GM18870 (cell line): ENCODE measurements at regions not wholly inside any gene's neighbourhood (a gene's known extent, or its start where the extent isn't known, plus 50 kb on each side); places are given as distances from the start of the nearest gene placed in this dataset.
"Not testable (repeated sequence)": the region's sequence is repeated elsewhere in the genome, so short reads cannot be mapped to it uniquely, and the experiment has no call there.

Experiments used
- ATAC-seq: cut with Tn5 transposase; IDR thresholded peaks from one replicate; pipeline ENCODE4 v1.9.1; 2021; ENCODE audit warnings: moderate library complexity; ENCODE audit not compliant: unreplicated experiment

DNA sequence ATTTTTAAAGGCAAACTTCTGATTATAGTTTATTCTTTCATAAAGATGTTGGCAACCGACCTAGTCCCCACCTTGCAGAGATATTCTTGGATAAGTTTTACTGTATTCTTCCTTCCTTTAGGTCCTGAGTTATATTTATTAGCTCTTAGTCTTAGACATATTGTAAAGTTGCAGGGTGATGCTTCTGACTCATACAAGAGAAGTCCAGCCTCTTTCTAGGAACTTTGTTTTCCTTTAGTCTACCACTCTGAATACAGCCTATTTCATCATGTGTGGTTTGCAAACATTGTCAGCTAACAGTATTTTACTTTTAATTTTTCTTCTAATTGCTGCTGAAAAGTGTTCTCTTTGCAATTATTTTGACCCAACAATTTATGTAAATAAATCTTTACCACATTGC lies 686.7 kb downstream of the COL12A1 start:
- ATAC-seq, result no peak

DNA sequence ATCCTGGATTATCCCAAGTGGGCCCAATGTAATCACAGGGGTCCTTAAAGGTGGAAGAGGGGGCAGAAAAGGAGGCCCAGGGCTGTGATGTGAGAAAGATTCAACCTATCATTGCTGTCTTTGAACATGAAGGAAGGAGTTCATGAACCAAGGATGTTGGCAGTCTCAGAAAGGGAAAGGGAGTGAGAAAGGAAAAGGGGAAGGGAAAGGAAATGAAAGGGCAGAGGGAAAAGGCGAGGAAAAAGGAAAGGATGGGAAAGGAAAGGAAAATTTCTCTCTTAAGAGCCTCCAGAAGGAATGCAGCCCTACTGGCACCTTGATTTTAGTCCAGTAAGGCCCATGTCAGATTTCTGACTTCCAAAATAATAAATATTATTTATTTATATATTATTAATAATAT lies 687.8 kb downstream of the COL12A1 start:
- no peak for ATAC-seq

DNA sequence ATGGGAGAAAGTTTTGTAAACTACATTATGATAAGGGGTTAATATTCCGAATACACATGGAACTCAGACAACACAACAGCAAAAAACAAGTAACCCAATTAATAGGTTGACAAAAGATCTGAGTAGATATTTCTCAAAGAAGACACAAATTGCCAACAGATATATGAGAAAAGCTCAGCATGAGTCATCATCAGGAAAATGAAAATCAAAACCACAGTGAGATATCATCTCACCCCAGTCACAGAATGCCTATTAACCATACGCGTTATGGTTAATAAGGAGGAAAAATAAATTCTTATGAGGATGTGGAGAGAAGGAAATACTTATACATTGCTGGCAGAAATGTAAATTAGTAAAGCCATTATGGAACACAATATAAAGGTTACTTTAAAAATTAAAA lies 695.0 kb downstream of the COL12A1 start:
- no peak for ATAC-seq

DNA sequence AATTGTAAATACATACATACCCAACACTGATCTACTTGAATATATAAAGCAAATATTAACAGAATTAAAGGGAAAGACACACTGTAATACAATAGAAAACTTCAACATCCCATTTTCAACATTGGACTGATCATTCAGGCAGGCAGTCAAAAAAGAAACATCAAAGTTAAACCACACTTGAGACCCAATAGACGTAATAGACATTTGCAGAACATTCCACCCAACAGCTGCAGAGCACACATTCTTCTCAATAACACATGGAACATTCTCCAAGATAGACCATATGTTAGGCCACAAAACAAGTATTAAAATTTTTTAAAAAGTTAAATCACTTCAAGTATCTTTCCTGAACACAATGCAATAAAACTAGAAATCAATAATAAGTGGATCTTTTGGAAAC lies 698.2 kb downstream of the COL12A1 start:
- ATAC-seq, result no peak

DNA sequence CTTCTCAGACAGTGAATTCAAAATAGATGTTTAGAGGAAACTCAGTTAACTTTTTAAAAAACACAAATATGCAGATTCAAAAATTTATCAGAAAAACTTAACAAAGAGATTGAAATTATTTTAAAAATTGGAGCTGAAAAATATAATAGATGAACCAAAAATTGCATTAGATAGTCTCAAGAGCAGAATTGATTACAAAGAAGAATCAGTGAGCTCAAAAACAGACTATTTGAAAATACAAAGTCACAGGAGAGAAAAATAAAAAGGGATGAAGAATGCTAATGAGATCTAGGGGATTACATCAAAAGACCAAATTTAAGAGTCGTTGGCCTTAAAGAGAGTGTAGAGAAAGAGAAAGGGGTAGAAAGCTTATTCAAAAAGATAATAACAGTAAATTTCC lies 700.5 kb downstream of the COL12A1 start:
- no peak for ATAC-seq

DNA sequence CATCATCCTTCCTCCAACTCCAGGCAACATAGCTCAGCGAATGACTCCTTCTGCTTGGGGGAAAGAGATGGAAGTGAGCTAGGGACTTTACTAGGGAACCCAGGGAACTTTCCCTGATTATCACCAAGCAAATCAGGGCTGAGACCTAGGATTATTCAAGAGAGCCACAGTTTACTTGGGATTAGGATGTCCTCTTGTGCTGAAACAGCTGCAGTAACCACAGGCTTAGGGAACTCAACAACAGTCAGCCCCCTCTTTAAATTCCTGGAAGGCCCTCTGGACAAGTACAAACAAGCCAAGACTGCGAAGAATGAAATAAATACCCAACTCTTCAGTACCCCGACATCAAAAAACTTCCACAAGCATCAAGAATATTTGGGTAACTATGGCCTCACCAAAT lies 700.9 kb downstream of the COL12A1 start:
- no peak for ATAC-seq

DNA sequence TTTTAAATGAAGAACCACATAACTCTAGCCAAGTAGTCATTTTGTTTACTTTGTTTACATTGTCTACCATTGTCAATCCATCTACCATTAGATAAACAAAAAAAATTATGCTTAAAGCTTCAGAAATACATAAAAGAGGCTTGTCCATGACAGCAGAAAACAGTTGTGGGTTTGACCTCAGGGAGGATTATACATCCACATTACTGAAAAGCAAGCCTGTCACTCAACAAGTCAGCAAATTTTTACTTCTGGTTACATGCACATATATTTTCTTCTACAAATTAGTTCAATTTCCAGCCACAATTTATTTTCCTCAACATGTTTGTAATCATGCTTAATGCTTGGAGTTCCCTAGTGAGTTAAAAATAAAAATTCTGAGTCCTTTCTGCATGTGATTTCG lies 713.3 kb downstream of the COL12A1 start:
- ATAC-seq, result no peak

DNA sequence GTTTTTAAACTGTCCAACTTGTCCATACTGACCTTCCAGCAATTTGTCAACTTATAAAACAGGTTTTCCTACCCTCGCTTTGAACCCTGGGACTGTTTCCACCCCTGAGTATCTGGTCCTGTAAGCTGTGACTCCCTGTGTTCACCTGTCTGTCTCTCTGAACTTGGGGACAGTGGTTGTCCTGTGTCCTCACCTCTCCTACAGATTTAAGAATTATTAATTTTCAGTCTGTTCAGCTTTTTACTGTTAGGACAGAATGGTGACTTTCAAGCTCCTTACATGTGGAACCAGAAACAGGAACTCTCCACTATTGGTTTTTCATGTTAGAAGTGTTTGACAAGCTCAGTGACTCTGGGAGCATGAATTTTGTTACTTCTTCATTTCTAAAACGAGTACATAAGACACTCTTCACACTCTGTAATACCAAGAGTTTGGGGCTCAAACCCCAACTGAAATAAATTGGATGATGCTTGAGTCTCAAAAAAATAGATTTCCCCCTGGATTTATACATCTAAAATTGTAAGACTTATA lies 713.9 kb downstream of the COL12A1 start:
- ATAC-seq, result no peak

DNA sequence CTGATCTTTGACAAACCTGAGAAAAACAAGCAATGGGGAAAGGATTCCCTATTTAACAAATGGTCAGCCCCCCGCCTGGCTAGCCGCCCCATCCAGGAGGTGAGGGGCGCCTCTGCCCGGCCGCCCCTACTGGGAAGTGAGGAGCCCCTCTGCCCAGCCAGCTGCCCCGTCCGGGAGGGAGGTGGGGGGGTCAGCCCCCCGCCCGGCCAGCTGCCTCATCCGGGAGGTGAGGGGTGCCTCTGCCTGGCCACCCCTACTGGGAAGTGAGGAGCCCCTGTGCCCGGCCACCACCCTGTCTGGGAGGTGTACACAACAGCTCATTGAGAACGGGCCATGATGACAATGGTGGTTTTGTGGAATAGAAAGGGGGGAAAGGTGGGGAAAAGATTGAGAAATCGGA lies 717.1 kb downstream of the COL12A1 start:
- ATAC-seq, result not testable (repeated sequence)

DNA sequence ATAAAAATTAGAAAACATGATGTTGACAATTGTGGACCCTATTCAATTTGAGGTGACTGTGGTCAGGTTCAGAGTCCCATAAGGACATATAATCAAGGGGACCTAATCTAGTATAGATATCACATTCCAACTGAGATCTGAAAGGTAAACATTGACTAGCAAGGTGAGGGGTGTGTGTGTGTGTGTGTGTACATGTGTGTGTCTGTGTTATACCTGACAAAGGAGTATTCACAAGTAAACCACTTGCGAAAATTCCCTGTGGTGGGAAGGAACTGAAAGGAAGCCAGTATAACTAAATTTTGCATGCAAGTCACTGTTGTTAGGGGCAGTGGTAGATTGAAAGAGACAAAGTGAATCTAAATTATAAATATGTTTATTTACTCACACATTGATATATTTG lies 723.7 kb downstream of the COL12A1 start:
- ATAC-seq, result no peak

DNA sequence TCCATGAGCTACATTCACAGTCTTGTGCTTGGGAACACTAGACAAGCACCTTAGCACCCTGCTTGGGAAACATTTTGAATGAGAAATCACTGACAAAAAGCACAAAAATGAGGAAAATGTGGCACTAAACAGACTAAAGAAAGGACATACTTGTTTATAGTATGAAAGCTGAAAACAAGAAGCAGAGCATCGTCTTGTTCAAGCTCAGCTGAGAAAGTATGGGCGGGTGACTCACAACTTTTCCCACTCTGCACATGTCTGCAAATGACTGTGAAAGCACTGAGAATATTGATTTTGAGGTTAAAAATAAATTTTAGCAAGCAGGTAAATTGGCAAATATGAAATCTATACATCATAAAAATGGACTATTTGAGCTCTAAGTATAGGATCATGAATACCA lies 725.3 kb downstream of the COL12A1 start:
- no peak for ATAC-seq

DNA sequence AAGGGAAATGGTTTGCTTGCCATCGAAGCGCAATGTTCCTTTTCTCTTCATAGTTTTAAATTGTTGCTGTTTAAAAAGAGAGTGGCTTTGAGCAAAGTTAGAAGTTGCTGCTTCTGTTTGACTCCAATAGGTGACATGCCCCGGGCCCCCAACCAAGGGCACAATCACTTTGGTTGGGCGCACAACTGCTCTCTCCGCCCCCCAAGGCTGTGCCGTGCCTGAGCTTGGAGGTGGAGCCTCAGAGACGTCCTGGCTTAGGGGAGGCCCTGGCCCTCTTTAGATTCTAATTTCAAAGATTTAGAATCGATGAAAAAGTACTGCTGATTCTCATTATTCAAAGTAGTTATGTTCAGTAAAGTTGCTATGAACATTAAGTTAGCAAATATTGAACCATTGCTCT lies 725.9 kb downstream of the COL12A1 start:
- ATAC-seq, result no peak

DNA sequence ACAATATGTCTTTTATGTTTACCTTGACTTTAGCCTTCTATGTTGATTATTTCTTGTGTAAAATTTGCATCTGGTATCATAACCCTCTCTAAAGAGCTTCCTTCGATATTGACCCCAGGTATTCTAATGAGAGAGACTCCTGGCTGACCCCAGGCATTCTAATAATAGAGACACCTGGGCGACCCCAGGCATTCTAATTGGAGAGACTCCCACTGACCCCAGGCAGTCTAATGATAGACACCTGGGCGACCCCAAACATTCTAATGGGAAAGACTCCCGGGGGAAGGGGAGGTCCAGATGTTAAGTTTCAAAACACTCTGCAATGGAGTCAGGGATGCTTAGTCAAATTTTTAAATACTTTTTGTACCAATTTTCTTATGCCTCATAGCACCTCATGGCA lies 726.4 kb downstream of the COL12A1 start:
- ATAC-seq, result no peak

DNA sequence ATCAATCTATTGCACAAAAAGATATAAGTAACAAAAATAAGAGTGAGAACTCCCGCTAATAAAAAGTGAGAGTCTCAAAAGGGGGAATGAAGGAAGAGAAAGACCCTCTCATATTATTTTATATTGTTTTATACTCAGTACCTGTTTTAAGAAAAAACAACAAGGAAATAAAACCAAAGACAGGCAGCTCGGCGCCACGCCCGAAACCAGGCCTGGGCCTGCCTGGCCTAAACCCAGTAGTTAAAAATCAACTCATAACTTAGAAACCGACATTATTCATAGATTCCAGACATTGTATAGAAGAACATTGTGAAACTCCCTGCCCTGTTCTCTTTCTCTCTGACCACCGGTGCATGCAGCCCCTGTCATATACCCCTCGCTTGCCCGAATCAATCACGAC lies 731.8 kb downstream of the COL12A1 start:
- ATAC-seq, result not testable (repeated sequence)

DNA sequence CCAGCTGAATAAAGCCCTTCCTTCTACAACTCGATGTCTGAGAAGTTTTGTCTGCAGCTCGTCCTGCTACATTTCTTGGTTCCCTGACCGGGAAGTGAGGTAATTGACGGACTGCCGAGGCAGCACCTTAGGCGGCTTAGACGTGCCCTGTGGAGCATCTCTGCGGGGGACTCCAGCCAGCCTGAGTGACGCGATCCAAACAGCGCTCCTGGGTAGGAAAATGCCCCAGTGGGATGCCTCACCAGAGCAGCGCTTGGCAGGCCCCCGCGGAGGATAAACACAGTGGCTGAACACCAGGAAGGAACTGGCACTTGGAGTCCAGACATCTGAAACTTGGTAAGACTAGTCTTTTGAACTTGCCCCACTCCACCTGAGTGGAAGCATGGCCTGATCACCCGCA lies 737.3 kb downstream of the COL12A1 start:
- ATAC-seq, result not testable (repeated sequence)

DNA sequence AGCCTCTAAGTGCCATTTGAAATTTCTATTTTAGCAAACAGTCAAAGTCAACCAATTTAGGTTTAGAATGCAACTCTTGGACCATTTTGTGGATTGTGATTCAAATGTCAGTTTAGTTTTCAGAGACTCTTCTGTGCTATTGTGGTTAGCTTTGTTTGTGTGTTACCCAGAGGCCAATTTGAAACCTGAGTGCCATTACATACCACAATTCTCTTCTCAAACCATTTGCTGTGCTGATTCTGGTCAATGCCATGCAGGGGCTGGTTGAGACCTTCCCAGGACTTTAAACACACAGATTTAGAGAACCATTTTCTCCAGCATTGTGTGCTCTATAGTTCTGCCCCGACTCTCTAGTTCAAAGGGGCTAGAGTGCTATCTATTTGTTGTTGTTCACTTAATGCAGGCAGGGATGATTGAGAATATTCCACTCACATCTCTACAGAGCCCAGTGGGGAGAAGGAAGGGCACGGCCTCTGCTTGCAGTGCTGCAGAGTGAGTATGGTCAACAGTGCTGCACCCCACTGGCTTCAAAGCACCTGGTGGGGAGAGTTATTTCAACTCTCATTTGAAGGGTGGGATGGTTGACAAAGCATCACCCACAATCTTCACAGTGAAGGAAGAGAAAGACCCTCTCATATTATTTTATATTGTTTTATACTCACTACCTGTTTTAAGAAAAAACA lies 738.2 kb downstream of the COL12A1 start:
- ATAC-seq, result no peak

DNA sequence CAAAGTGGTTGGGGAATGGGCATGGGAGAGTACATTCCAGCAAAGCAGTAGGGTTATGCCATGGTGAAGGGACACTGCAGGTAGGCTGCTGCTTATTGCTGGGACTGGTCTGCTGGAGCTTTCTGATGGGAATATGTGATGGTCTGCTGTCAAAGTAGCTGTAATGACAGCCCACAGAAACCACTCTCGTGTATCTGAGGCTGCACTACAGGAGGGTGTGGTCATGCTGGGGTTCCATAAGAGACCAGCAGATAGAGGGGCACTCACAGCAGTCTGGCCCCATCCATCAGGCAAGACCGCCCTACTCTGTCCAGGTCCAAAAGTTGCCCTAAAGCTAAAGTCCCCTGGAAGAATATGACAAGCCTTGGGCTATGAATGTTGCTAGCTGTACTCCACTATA lies 739.3 kb downstream of the COL12A1 start:
- no peak for ATAC-seq

DNA sequence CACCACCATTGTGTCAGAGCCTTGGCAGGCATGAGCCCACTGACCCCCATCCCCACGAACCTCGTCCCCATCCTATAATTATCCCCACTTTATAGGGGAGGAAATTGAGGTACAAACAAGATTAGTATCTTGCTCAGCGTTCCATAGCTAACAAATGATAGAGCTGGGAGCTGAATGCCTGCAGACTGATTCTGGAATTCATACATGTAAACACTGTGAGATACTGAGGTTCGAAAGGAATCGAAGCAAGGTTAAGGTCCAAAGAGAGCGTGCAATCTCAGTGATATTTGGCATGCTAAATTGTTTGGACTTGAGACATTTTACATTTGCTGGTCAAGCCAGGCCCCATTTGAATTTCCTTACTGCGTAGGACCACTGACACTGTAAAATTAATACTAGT lies 746.6 kb downstream of the COL12A1 start:
- no peak for ATAC-seq

DNA sequence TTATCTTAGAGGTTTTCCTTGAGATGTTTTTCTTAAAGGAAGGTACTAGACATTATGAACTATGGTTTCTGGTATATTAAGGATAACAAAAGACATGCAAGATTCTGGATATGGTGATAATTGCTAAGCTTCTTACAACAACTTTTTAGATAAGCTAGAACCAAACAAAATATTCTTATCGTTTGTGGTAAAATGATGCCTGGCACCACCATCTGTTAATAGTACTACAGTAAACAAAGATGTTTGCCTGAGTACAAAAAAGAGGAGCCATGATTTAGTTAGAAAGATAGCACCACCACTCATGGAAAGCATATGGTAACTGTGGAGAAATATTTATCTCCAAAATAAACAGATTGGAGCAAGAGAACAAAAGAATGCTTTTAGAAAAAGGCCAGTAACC lies 747.3 kb downstream of the COL12A1 start:
- ATAC-seq, result no peak

DNA sequence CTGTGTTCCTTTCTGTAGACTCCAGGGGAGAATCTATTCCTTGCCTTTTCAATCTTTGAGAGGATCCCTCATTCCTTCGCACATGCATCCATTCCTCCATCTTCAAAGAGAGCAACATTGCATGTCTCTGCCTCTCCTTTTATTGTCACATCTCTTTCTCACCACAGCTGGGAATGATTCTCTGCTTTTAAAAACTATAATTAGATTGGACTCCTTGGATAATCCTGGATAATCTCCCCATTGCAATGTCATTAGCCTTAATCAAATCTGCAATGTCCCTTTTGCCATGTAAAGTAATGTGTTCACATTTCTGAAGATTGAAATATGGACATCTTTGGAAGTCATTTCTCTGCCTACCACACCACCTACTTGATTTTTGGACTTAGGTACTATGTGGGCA lies 750.1 kb downstream of the COL12A1 start:
- no peak for ATAC-seq

DNA sequence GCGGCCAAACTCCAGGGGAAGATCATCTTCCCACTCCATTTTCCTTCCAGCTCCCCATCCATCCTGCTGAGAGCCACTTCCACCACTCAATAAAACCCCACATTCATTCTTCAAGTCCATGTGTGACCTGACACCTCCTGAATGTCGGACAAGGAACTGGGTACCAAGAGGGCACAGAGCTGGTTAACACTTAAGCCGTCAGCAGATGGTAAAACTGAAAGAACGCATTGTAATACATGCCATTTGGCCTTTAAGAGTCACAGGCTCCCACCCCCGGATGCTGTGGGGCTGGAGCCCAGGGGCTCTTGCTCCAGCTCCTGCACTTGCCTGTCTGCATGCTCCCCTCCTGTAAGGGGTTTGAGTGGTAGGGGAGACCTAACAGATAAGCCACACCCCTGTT lies 753.9 kb downstream of the COL12A1 start:
- ATAC-seq, result no peak

DNA sequence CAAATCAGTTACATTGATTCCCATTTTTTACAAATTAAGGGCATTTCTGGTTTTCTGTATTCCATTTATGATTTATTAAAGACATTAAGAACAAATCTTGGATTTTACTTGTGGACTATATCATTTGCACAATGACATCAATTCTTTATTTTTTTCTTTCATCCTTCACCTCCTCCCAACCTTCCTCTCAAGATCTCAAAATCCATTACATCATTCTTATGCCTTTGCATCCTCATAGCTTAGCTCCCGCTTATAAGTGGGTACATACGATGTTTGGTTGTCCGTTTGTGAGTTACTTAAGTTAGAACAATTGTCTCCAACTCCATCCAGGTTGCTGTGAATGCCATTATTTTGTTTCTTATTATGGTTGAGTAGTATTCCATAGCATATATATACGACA lies 752.8 kb downstream of the CD109 start:
- no peak for ATAC-seq

DNA sequence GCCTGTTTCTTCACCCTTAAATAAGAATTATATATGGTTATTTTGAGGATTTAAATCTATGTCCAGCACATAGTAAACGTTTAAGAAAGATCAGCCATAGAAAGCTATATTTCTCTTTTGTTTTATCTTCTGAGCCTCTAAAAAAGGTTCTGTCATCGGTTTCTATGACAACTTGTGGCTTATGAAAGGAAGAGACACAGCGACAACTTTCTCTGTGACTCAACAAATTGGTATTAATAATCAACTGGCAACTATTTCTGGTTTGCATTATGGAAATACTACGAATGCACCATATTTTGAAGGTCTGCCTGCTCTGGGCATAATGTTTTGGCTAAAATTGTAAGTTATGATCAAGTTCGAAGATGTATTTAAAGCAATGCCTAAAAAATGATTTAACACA lies 751.0 kb downstream of the CD109 start:
- peak; percentile 95 for ATAC-seq
